Keratinocyte (primary cell): ENCODE measurements at regions not wholly inside any gene's neighbourhood (a gene's known extent, or its start where the extent isn't known, plus 50 kb on each side); places are given as distances from the start of the nearest gene placed in this dataset.

Source experiments
- DNase-seq: peaks from one replicate; pipeline ENCODE4 v3.0.0-alpha.2; 2011; ENCODE audit warnings: low read depth, missing footprints, low spot score
- FAIRE-seq: peaks from 2 replicates; lab custom pipeline; 2011; peaks lifted over from hg19 to GRCh38; lab: Jason Lieb, UNC
- H2AFZ ChIP-seq: 2 replicates; pipeline ENCODE4 v1.6.0; 2012; ENCODE audit warnings: low read length, control low read depth, inconsistent platforms; ENCODE audit not compliant: control insufficient read depth
- H3K27ac ChIP-seq: 2 replicates; pipeline ENCODE4 v1.5.1; 2011; ENCODE audit warnings: low read length; ENCODE audit not compliant: control insufficient read depth, insufficient read depth
- H3K27me3 ChIP-seq: 3 replicates; pipeline ENCODE4 v1.6.0; 2011; ENCODE audit warnings: low read length; ENCODE audit not compliant: control insufficient read depth, insufficient read depth; ENCODE audit errors: extremely low read depth
- H3K36me3 ChIP-seq, 2 experiments: 2 replicates in 1 of 2; 3 replicates in 1 of 2; pipeline ENCODE4 v1.5.1; 2011; ENCODE audit warnings: low read length in 2 of 2, mild to moderate bottlenecking in 1 of 2; ENCODE audit not compliant: control insufficient read depth in 2 of 2, insufficient read depth in 2 of 2; ENCODE audit errors: extremely low read depth in 1 of 2
- H3K4me1 ChIP-seq: 3 replicates; pipeline ENCODE4 v1.5.1; 2011; ENCODE audit warnings: low read length; ENCODE audit not compliant: control insufficient read depth, insufficient read depth; ENCODE audit errors: extremely low read depth
- H3K4me2 ChIP-seq: 3 replicates; pipeline ENCODE4 v1.6.0; 2011; ENCODE audit warnings: low read depth, low read length; ENCODE audit not compliant: control insufficient read depth, insufficient read depth; ENCODE audit errors: extremely low read depth
- H3K4me3 ChIP-seq, 3 experiments: fragments of 200-600 bp in 1 of 3; sonication (generic) in 1 of 3; 2 replicates in 2 of 3; 3 replicates in 1 of 3; pipeline ENCODE4 v1.5.1; 2011 to 2016; ENCODE audit warnings: low read length in 3 of 3, mild to moderate bottlenecking in 3 of 3, control low read depth in 2 of 3, inconsistent platforms in 1 of 3, low read depth in 1 of 3, mixed read lengths in 1 of 3, mixed run types in 1 of 3, moderate library complexity in 1 of 3; ENCODE audit not compliant: control insufficient read depth in 2 of 3, insufficient read depth in 2 of 3; ENCODE audit errors: extremely low read depth in 1 of 3
- H3K79me2 ChIP-seq: 2 replicates; pipeline ENCODE4 v1.6.0; 2012; ENCODE audit warnings: low read length; ENCODE audit not compliant: control insufficient read depth, insufficient read depth
- H3K9ac ChIP-seq: 3 replicates; pipeline ENCODE4 v1.6.0; 2011; ENCODE audit warnings: low read length; ENCODE audit not compliant: control insufficient read depth, insufficient read depth; ENCODE audit errors: extremely low read depth
- H3K9me1 ChIP-seq: 3 replicates; pipeline ENCODE4 v1.6.0; 2011; ENCODE audit warnings: low read length; ENCODE audit not compliant: control insufficient read depth, insufficient read depth; ENCODE audit errors: extremely low read depth
- H3K9me3 ChIP-seq: 2 replicates; pipeline ENCODE4 v1.5.1; 2012; ENCODE audit warnings: low read depth, low read length; ENCODE audit not compliant: control insufficient read depth
- H4K20me1 ChIP-seq: 3 replicates; pipeline ENCODE4 v1.6.0; 2011; ENCODE audit warnings: low read length; ENCODE audit not compliant: control insufficient read depth, insufficient read depth; ENCODE audit errors: extremely low read depth
- EZH2 ChIP-seq: IDR thresholded peaks from one replicate; pipeline ENCODE4 v1.6.1; 2012; ENCODE audit warnings: inconsistent platforms, mild to moderate bottlenecking, low read length, moderate library complexity
- dilution Hi-C: fragments of 300-500 bp; cut with MboI; formaldehyde crosslinking; loops from one replicate; pipeline ENCODE4 v1.7.0; 2020; ENCODE audit warnings: low sequenced_read_pairs; ENCODE audit not compliant: extremely low pct_ligation_motif_present
- TF ChIP-seq, protein P1 (sequence below), 3 experiments: IDR thresholded peaks in 1 of 3; conservative IDR thresholded peaks in 1 of 3; optimal IDR thresholded peaks in 1 of 3; 2 replicates in 2 of 3; 3 replicates in 1 of 3; pipeline versions ENCODE3 to v1.5.1; 2011; ENCODE audit warnings: low read length in 3 of 3, mild to moderate bottlenecking in 3 of 3, moderate library complexity in 2 of 3, control low read depth in 1 of 3, inconsistent platforms in 1 of 3; ENCODE audit not compliant: insufficient read depth in 2 of 3; ENCODE audit errors: extremely low read depth in 1 of 3

DNA sequence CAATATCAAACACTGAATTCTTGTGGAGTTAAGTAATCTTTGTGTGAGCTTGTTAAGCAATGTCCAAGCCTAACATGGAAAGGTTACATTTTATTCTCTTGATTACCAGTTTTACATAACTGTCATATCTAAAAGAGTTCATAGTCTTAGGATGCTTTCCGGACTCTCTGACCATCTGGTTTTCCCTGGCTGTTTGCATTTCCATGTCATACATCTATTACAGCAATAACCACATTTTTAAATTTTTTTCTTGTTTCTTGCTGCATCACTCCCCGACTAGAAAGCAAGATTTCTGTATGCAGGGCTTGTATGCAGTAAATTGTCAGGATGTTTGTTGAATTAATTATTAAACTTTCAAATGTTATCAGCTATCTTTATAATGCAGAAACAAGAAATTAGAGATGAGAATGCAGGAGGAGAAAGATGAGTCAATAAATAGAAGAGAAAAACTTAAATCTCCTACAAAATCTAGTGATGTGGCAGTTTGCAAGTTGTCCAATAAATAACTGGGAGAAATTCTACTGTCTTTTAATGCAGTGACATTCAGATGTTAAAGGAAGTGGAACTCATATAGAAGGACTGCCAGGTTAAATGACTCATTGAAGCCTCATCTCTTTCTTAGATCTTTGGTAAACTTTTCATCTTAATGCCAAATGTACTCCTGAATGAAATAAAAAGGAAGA is 179.6 kb upstream of the SGCD start:
- Histone ChIP-seq H3K4me1 (no peaks in the 10 kb centered on the region), H3K9me1 (no peaks in the 10 kb centered on the region), H4K20me1 (no peaks in the 10 kb centered on the region), H3K9me3 (no peaks in the 10 kb centered on the region), H3K79me2 (no peaks in the 10 kb centered on the region), H2AFZ (no peak overlapping the region), H3K4me2 (no peak overlapping the region), H3K4me3 (no peak overlapping the region), H3K36me3 (no peaks in the 10 kb centered on the region), H3K27me3 (no peaks in the 10 kb centered on the region), H3K9ac (no peak overlapping the region), H3K27ac (no peak overlapping the region)
- FAIRE-seq (no peak), DNase-seq (no peak)
- TF ChIP-seq EZH2, result no peak
- TF ChIP-seq, protein P1, sequence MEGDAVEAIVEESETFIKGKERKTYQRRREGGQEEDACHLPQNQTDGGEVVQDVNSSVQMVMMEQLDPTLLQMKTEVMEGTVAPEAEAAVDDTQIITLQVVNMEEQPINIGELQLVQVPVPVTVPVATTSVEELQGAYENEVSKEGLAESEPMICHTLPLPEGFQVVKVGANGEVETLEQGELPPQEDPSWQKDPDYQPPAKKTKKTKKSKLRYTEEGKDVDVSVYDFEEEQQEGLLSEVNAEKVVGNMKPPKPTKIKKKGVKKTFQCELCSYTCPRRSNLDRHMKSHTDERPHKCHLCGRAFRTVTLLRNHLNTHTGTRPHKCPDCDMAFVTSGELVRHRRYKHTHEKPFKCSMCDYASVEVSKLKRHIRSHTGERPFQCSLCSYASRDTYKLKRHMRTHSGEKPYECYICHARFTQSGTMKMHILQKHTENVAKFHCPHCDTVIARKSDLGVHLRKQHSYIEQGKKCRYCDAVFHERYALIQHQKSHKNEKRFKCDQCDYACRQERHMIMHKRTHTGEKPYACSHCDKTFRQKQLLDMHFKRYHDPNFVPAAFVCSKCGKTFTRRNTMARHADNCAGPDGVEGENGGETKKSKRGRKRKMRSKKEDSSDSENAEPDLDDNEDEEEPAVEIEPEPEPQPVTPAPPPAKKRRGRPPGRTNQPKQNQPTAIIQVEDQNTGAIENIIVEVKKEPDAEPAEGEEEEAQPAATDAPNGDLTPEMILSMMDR (optimal IDR thresholded peaks at IDR 0.05 in 1 of 3, IDR thresholded peaks at IDR 0.05 in 1 of 3, conservative IDR thresholded peaks at IDR 0.05 in 1 of 3; ENCODE audit: extremely low read depth in 1 of 3, insufficient read depth in 2 of 3, low read length in 3 of 3), result no peak
- dilution Hi-C loops, result no loop called here

DNA sequence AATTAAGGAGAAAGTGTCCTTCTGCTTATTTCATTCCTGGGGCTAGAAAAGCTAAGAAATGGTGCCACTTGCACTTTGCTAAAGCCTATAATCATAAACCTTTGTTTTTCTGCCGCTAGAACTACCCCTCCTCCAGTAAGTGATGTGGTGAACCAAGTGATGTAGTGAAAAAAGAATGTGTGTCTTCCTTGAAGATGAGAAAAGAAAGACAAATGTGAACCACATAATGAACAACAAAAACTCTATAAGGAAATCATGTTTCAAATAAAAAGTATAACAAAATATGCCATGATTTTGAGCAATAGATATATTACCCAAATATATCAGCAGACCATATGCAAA is 179.0 kb upstream of the SGCD start:
- no peak for FAIRE-seq
- Histone ChIP-seq H2AFZ (no peak overlapping the region), H3K27me3 (no peaks in the 10 kb centered on the region)

More for the DNA sequence above, 179.0 kb upstream of the SGCD start:
- Histone ChIP-seq H3K9me3 (no peaks in the 10 kb centered on the region), H4K20me1 (no peaks in the 10 kb centered on the region), H3K9ac (no peak overlapping the region), H3K79me2 (no peaks in the 10 kb centered on the region), H3K4me2 (no peak overlapping the region), H3K4me1 (no peaks in the 10 kb centered on the region), H3K9me1 (no peaks in the 10 kb centered on the region), H3K36me3 (no peaks in the 10 kb centered on the region), H3K4me3 (no peak overlapping the region), H3K27ac (no peak overlapping the region)
- no peak for DNase-seq
- dilution Hi-C loops, result no loop called here
- TF ChIP-seq, protein P1 (optimal IDR thresholded peaks at IDR 0.05 in 1 of 3, IDR thresholded peaks at IDR 0.05 in 1 of 3, conservative IDR thresholded peaks at IDR 0.05 in 1 of 3; ENCODE audit: extremely low read depth in 1 of 3, insufficient read depth in 2 of 3, low read length in 3 of 3), result no peak
- no peak for TF ChIP-seq EZH2
